ENCODE measurements at regions not wholly inside any gene's neighbourhood (a gene's known extent, or its start where the extent isn't known, plus 50 kb on each side); places are given as distances from the start of the nearest gene placed in this dataset.
"Not testable (repeated sequence)": the region's sequence is repeated elsewhere in the genome, so short reads cannot be mapped to it uniquely, and the experiment has no call there.

DNA sequence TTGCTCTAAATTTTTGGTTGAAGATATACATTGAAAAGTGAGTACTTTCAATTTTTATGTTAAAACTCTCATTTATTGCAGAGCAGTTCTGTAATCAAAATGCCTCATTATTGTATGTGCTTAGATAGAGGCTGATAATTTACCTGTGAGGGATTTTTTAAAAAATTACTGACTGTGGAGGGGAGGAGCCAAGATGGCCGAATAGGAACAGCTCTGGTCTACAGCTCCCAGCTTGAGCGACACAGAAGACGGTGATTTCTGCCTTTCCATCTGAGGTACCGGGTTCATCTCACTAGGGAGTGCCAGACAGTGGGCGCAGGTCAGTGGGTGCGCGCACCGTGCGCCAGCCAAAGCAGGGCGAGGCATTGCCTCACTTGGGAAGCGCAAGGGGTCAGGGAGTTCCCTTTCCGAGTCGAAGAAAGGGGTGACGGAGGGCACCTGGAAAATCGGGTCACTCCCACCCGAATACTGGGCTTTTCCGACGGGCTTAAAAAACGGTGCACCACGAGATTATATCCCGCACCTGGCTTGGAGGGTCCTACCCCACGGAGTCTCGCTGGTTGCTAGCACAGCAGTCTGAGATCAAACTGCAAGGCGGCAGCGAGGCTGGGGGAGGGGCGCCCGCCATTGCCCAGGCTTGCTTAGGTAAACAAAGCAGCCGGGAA lies 89.4 kb downstream of the DDX11 start:
- ATAC-seq (ENCODE audit: low read depth in 2 of 2); H3K4me1 Mint-ChIP-seq; H3K36me3 ChIP-seq (ENCODE audit: control insufficient read depth, insufficient read depth, low read length); H3K9me3 ChIP-seq (ENCODE audit: control insufficient read depth in 2 of 2, low read length in 2 of 2); H3K27ac Mint-ChIP-seq; DNase-seq; H3K4me3 ChIP-seq (ENCODE audit: low read depth, low read length); H3K4me1 ChIP-seq (ENCODE audit: control insufficient read depth, insufficient read depth, low read length, poor library complexity, severe bottlenecking); H3K9me3 Mint-ChIP-seq; H3K4me3 Mint-ChIP-seq; H3K27me3 Mint-ChIP-seq; H3K27me3 ChIP-seq (ENCODE audit: control insufficient read depth, insufficient read depth, low read length); H3K27ac ChIP-seq (ENCODE audit: insufficient read depth, low read length, poor library complexity, severe bottlenecking); H3K36me3 Mint-ChIP-seq: not testable (repeated sequence)

GRCh38 chr12:31174293-31174692 lies 100.6 kb downstream of the DDX11 start:
- H3K27ac ChIP-seq (ENCODE audit: insufficient read depth, low read length, poor library complexity, severe bottlenecking); H3K27me3 Mint-ChIP-seq; H3K4me3 ChIP-seq (ENCODE audit: low read depth, low read length); ATAC-seq (ENCODE audit: low read depth in 2 of 2); DNase-seq; H3K27ac Mint-ChIP-seq; H3K36me3 Mint-ChIP-seq; H3K4me1 Mint-ChIP-seq; H3K4me3 Mint-ChIP-seq; H3K36me3 ChIP-seq (ENCODE audit: control insufficient read depth, insufficient read depth, low read length); H3K4me1 ChIP-seq (ENCODE audit: control insufficient read depth, insufficient read depth, low read length, poor library complexity, severe bottlenecking); H3K27me3 ChIP-seq (ENCODE audit: control insufficient read depth, insufficient read depth, low read length); H3K9me3 Mint-ChIP-seq; H3K9me3 ChIP-seq (ENCODE audit: control insufficient read depth in 2 of 2, low read length in 2 of 2): not testable (repeated sequence)

GRCh38 chr12:31177514-31177913 lies 103.9 kb downstream of the DDX11 start:
- not testable (repeated sequence) for H3K4me1 Mint-ChIP-seq; H3K27me3 Mint-ChIP-seq; H3K4me3 ChIP-seq (ENCODE audit: low read depth, low read length); H3K9me3 ChIP-seq (ENCODE audit: control insufficient read depth in 2 of 2, low read length in 2 of 2); H3K27ac Mint-ChIP-seq; H3K36me3 Mint-ChIP-seq; H3K4me1 ChIP-seq (ENCODE audit: control insufficient read depth, insufficient read depth, low read length, poor library complexity, severe bottlenecking); H3K4me3 Mint-ChIP-seq; H3K36me3 ChIP-seq (ENCODE audit: control insufficient read depth, insufficient read depth, low read length); ATAC-seq (ENCODE audit: low read depth in 2 of 2); H3K27me3 ChIP-seq (ENCODE audit: control insufficient read depth, insufficient read depth, low read length); H3K9me3 Mint-ChIP-seq; H3K27ac ChIP-seq (ENCODE audit: insufficient read depth, low read length, poor library complexity, severe bottlenecking); DNase-seq

GRCh38 chr12:31178875-31179274 lies 105.2 kb downstream of the DDX11 start:
- not testable (repeated sequence) for H3K4me3 Mint-ChIP-seq; H3K27ac Mint-ChIP-seq; H3K9me3 Mint-ChIP-seq; H3K27ac ChIP-seq (ENCODE audit: insufficient read depth, low read length, poor library complexity, severe bottlenecking); DNase-seq; ATAC-seq (ENCODE audit: low read depth in 2 of 2); H3K4me3 ChIP-seq (ENCODE audit: low read depth, low read length); H3K36me3 Mint-ChIP-seq; H3K27me3 ChIP-seq (ENCODE audit: control insufficient read depth, insufficient read depth, low read length); H3K36me3 ChIP-seq (ENCODE audit: control insufficient read depth, insufficient read depth, low read length); H3K4me1 ChIP-seq (ENCODE audit: control insufficient read depth, insufficient read depth, low read length, poor library complexity, severe bottlenecking); H3K4me1 Mint-ChIP-seq; H3K9me3 ChIP-seq (ENCODE audit: control insufficient read depth in 2 of 2, low read length in 2 of 2); H3K27me3 Mint-ChIP-seq

- H3K27me3 ChIP-seq (ENCODE audit: control insufficient read depth, insufficient read depth, low read length); ATAC-seq (ENCODE audit: low read depth in 2 of 2); H3K36me3 ChIP-seq (ENCODE audit: control insufficient read depth, insufficient read depth, low read length); H3K9me3 ChIP-seq (ENCODE audit: control insufficient read depth in 2 of 2, low read length in 2 of 2); H3K27ac Mint-ChIP-seq; H3K4me1 ChIP-seq (ENCODE audit: control insufficient read depth, insufficient read depth, low read length, poor library complexity, severe bottlenecking); H3K27ac ChIP-seq (ENCODE audit: insufficient read depth, low read length, poor library complexity, severe bottlenecking); H3K27me3 Mint-ChIP-seq; H3K9me3 Mint-ChIP-seq; H3K4me3 ChIP-seq (ENCODE audit: low read depth, low read length); H3K4me3 Mint-ChIP-seq; DNase-seq; H3K36me3 Mint-ChIP-seq; H3K4me1 Mint-ChIP-seq: not testable (repeated sequence)
These were observed 106.1 kb downstream of the DDX11 start for GRCh38 chr12:31179627-31180237.

- H3K27ac ChIP-seq (ENCODE audit: insufficient read depth, low read length, poor library complexity, severe bottlenecking); H3K4me1 Mint-ChIP-seq; H3K4me3 Mint-ChIP-seq; H3K36me3 ChIP-seq (ENCODE audit: control insufficient read depth, insufficient read depth, low read length); H3K4me1 ChIP-seq (ENCODE audit: control insufficient read depth, insufficient read depth, low read length, poor library complexity, severe bottlenecking); ATAC-seq (ENCODE audit: low read depth in 2 of 2); H3K27me3 ChIP-seq (ENCODE audit: control insufficient read depth, insufficient read depth, low read length); H3K9me3 ChIP-seq (ENCODE audit: control insufficient read depth in 2 of 2, low read length in 2 of 2); H3K36me3 Mint-ChIP-seq; H3K4me3 ChIP-seq (ENCODE audit: low read depth, low read length); H3K9me3 Mint-ChIP-seq; DNase-seq; H3K27ac Mint-ChIP-seq; H3K27me3 Mint-ChIP-seq: not testable (repeated sequence)
These were observed 108.9 kb downstream of the DDX11 start for GRCh38 chr12:31182571-31182970.

DNA sequence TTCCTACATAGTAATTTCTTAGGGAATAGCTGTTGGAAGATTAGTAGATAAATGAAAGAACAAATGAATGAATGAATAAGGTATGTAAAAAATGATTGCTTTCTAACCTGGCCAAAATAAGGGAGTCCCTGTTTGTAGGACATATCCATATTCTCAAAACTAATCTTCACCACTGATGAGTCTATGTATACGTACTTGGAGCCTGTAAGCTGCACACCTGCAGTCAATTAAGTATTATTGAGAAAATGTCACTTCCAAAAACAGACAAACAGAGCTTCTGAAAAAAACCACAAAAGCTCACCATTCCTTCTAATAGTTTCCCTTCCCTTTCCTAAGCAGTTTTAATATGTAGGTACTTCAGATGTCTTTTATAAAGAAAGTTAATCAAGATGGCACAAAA lies 109.4 kb downstream of the DDX11 start:
- not testable (repeated sequence) for H3K9me3 Mint-ChIP-seq; H3K36me3 ChIP-seq (ENCODE audit: control insufficient read depth, insufficient read depth, low read length); H3K27me3 Mint-ChIP-seq; H3K36me3 Mint-ChIP-seq; H3K27ac Mint-ChIP-seq; H3K27ac ChIP-seq (ENCODE audit: insufficient read depth, low read length, poor library complexity, severe bottlenecking); ATAC-seq (ENCODE audit: low read depth in 2 of 2); DNase-seq; H3K4me3 Mint-ChIP-seq; H3K9me3 ChIP-seq (ENCODE audit: control insufficient read depth in 2 of 2, low read length in 2 of 2); H3K27me3 ChIP-seq (ENCODE audit: control insufficient read depth, insufficient read depth, low read length); H3K4me3 ChIP-seq (ENCODE audit: low read depth, low read length); H3K4me1 ChIP-seq (ENCODE audit: control insufficient read depth, insufficient read depth, low read length, poor library complexity, severe bottlenecking); H3K4me1 Mint-ChIP-seq

GRCh38 chr12:31183899-31184298 lies 110.2 kb downstream of the DDX11 start:
- not testable (repeated sequence) for H3K27ac ChIP-seq (ENCODE audit: insufficient read depth, low read length, poor library complexity, severe bottlenecking); H3K4me1 Mint-ChIP-seq; DNase-seq; H3K27me3 ChIP-seq (ENCODE audit: control insufficient read depth, insufficient read depth, low read length); H3K36me3 Mint-ChIP-seq; H3K27me3 Mint-ChIP-seq; H3K36me3 ChIP-seq (ENCODE audit: control insufficient read depth, insufficient read depth, low read length); H3K9me3 ChIP-seq (ENCODE audit: control insufficient read depth in 2 of 2, low read length in 2 of 2); H3K4me3 ChIP-seq (ENCODE audit: low read depth, low read length); H3K4me1 ChIP-seq (ENCODE audit: control insufficient read depth, insufficient read depth, low read length, poor library complexity, severe bottlenecking); H3K4me3 Mint-ChIP-seq; H3K9me3 Mint-ChIP-seq; ATAC-seq (ENCODE audit: low read depth in 2 of 2)
- peak overlapping the region in 1 of 3 donors; percentile 51 for H3K27ac Mint-ChIP-seq

Data from CD4-positive, CD25-positive, alpha-beta regulatory T cell (primary cell).